MG63 (cell line): ENCODE measurements at regions not wholly inside any gene's neighbourhood (a gene's known extent, or its start where the extent isn't known, plus 50 kb on each side); places are given as distances from the start of the nearest gene placed in this dataset.

Experiments
- DNase-seq: peaks from one replicate; pipeline ENCODE4 v3.0.0-alpha.2; 2020
- H3K27me3 ChIP-seq: fragments of 250-450 bp; sonication (Bioruptor Pico); 2 replicates; pipeline ENCODE4 v1.5.1; 2020; ENCODE audit warnings: mild to moderate bottlenecking, moderate library complexity
- H3K36me3 ChIP-seq: fragments of 250-450 bp; sonication (Bioruptor Pico); 2 replicates; pipeline ENCODE4 v1.5.1; 2020; ENCODE audit warnings: mild to moderate bottlenecking, moderate library complexity
- H3K4me3 ChIP-seq: fragments of 250-450 bp; sonication (Bioruptor Pico); 2 replicates; pipeline ENCODE4 v1.5.1; 2020; ENCODE audit warnings: mild to moderate bottlenecking, moderate library complexity
- H3K9me3 ChIP-seq: fragments of 250-450 bp; sonication (Bioruptor Pico); 2 replicates; pipeline ENCODE4 v1.5.1; 2020; ENCODE audit warnings: mild to moderate bottlenecking, moderate library complexity

- Histone ChIP-seq H3K4me3 (no peak overlapping the region), H3K27me3 (no peaks in the 10 kb centered on the region), H3K36me3 (no peaks in the 10 kb centered on the region), H3K9me3 (no peaks in the 10 kb centered on the region)
- DNase-seq = no peak
Observed at GRCh38 chr12:125509195-125509594, 444.0 kb downstream of the AACS start.

GRCh38 chr12:125512541-125513298 lies 447.5 kb downstream of the AACS start:
- Histone ChIP-seq H3K36me3 (no peaks in the 10 kb centered on the region), H3K27me3 (no peaks in the 10 kb centered on the region), H3K4me3 (no peak overlapping the region), H3K9me3 (no peaks in the 10 kb centered on the region)
- no peak for DNase-seq

- H3K27me3 ChIP-seq = no peaks in the 10 kb centered on the region
- H3K9me3 ChIP-seq = no peaks in the 10 kb centered on the region
- H3K4me3 ChIP-seq = no peak overlapping the region
- H3K36me3 ChIP-seq = no peaks in the 10 kb centered on the region
- DNase-seq = no peak
Observed at GRCh38 chr12:125515887-125516286, 450.7 kb downstream of the AACS start.

- Histone ChIP-seq H3K27me3 (no peaks in the 10 kb centered on the region), H3K4me3 (no peak overlapping the region), H3K36me3 (no peaks in the 10 kb centered on the region), H3K9me3 (no peaks in the 10 kb centered on the region)
- DNase-seq = peak; percentile 39
Observed at GRCh38 chr12:125518074-125518473, 452.8 kb downstream of the AACS start.

- no peak overlapping the region for H3K4me3 ChIP-seq
- H3K27me3 ChIP-seq = no peaks in the 10 kb centered on the region
- no peaks in the 10 kb centered on the region for H3K9me3 ChIP-seq
- H3K36me3 ChIP-seq = no peaks in the 10 kb centered on the region
- DNase-seq = no peak
Observed at GRCh38 chr12:125519026-125519651, 453.9 kb downstream of the AACS start.

- H3K4me3 ChIP-seq = no peak overlapping the region
- H3K27me3 ChIP-seq = no peaks in the 10 kb centered on the region
- DNase-seq = no peak
- H3K9me3 ChIP-seq = no peaks in the 10 kb centered on the region
- no peaks in the 10 kb centered on the region for H3K36me3 ChIP-seq
Observed at GRCh38 chr12:125525879-125526278, 460.6 kb downstream of the AACS start.

GRCh38 chr12:125528281-125528680 lies 463.0 kb downstream of the AACS start:
- no peak for DNase-seq
- no peaks in the 10 kb centered on the region for H3K9me3 ChIP-seq
- H3K4me3 ChIP-seq = no peak overlapping the region
- H3K36me3 ChIP-seq = no peaks in the 10 kb centered on the region
- no peaks in the 10 kb centered on the region for H3K27me3 ChIP-seq

GRCh38 chr12:125530201-125530600 lies 465.0 kb downstream of the AACS start:
- H3K4me3 ChIP-seq = no peak overlapping the region
- H3K9me3 ChIP-seq = no peaks in the 10 kb centered on the region
- no peaks in the 10 kb centered on the region for H3K27me3 ChIP-seq
- no peak for DNase-seq
- no peaks in the 10 kb centered on the region for H3K36me3 ChIP-seq

GRCh38 chr12:125530876-125531275 lies 465.6 kb downstream of the AACS start:
- no peaks in the 10 kb centered on the region for H3K36me3 ChIP-seq
- DNase-seq = no peak
- no peak overlapping the region for H3K4me3 ChIP-seq
- no peaks in the 10 kb centered on the region for H3K9me3 ChIP-seq
- no peaks in the 10 kb centered on the region for H3K27me3 ChIP-seq

GRCh38 chr12:125531574-125531973 lies 466.3 kb downstream of the AACS start:
- H3K36me3 ChIP-seq = no peaks in the 10 kb centered on the region
- H3K9me3 ChIP-seq = no peaks in the 10 kb centered on the region
- H3K4me3 ChIP-seq = no peak overlapping the region
- no peak for DNase-seq
- H3K27me3 ChIP-seq = no peaks in the 10 kb centered on the region

- H3K9me3 ChIP-seq = no peaks in the 10 kb centered on the region
- peak; percentile 61 for DNase-seq
- H3K4me3 ChIP-seq = no peak overlapping the region
- no peaks in the 10 kb centered on the region for H3K36me3 ChIP-seq
- no peaks in the 10 kb centered on the region for H3K27me3 ChIP-seq
Observed at GRCh38 chr12:125533434-125534029, 468.3 kb downstream of the AACS start.

- Histone ChIP-seq H3K36me3 (no peaks in the 10 kb centered on the region), H3K27me3 (no peaks in the 10 kb centered on the region), H3K9me3 (no peaks in the 10 kb centered on the region), H3K4me3 (no peak overlapping the region)
- no peak for DNase-seq
Observed at GRCh38 chr12:125538401-125539199, 473.4 kb downstream of the AACS start.

- H3K9me3 ChIP-seq = no peaks in the 10 kb centered on the region
- no peak for DNase-seq
- H3K36me3 ChIP-seq = no peaks in the 10 kb centered on the region
- H3K27me3 ChIP-seq = no peaks in the 10 kb centered on the region
- no peak overlapping the region for H3K4me3 ChIP-seq
Observed at GRCh38 chr12:125540580-125541204, 475.5 kb downstream of the AACS start.

- peak; percentile 9 for DNase-seq
- no peaks in the 10 kb centered on the region for H3K9me3 ChIP-seq
- H3K4me3 ChIP-seq = no peak overlapping the region
- no peaks in the 10 kb centered on the region for H3K27me3 ChIP-seq
- H3K36me3 ChIP-seq = no peaks in the 10 kb centered on the region
Observed at GRCh38 chr12:125544960-125545359, 479.7 kb downstream of the AACS start.

GRCh38 chr12:125549171-125549570 lies 483.9 kb downstream of the AACS start:
- H3K4me3 ChIP-seq = no peak overlapping the region
- H3K36me3 ChIP-seq = no peaks in the 10 kb centered on the region
- no peaks in the 10 kb centered on the region for H3K9me3 ChIP-seq
- DNase-seq = no peak
- no peaks in the 10 kb centered on the region for H3K27me3 ChIP-seq

GRCh38 chr12:125549836-125550235 lies 484.6 kb downstream of the AACS start:
- Histone ChIP-seq H3K27me3 (no peaks in the 10 kb centered on the region), H3K4me3 (no peak overlapping the region), H3K36me3 (no peaks in the 10 kb centered on the region), H3K9me3 (no peaks in the 10 kb centered on the region)
- no peak for DNase-seq

- H3K36me3 ChIP-seq = no peaks in the 10 kb centered on the region
- no peak for DNase-seq
Observed at GRCh38 chr12:125552295-125552694, 487.1 kb downstream of the AACS start.

More at GRCh38 chr12:125552295-125552694, 487.1 kb downstream of the AACS start:
- Histone ChIP-seq H3K27me3 (no peaks in the 10 kb centered on the region), H3K4me3 (no peak overlapping the region), H3K9me3 (no peaks in the 10 kb centered on the region)
